Smooth muscle cell (in vitro differentiated cells): ENCODE measurements at regions not wholly inside any gene's neighbourhood (a gene's known extent, or its start where the extent isn't known, plus 50 kb on each side); places are given as distances from the start of the nearest gene placed in this dataset.
A peak's percentile ranks its signal among the peaks of the same experiment; 100 is the strongest.

Experiments used
- DNase-seq: peaks from one replicate; lab custom pipeline; 2025; ENCODE audit not compliant: unreplicated experiment; lab: John Stamatoyannopoulos, UW
- H2AFZ ChIP-seq: fragments of 200-600 bp; sonication (generic); 2 replicates; pipeline ENCODE4 v1.6.0; 2016; ENCODE audit warnings: antibody characterized with exemption, low read depth, mild to moderate bottlenecking
- H3F3A ChIP-seq: fragments of 200-600 bp; sonication (generic); 2 replicates; pipeline ENCODE4 v1.6.0; 2017; ENCODE audit warnings: antibody characterized with exemption, low read depth
- H3K27ac ChIP-seq: fragments of 200-600 bp; sonication (generic); 2 replicates; pipeline ENCODE4 v1.5.1; 2016; ENCODE audit warnings: low read depth, mild to moderate bottlenecking
- H3K27me3 ChIP-seq: fragments of 200-600 bp; sonication (generic); 2 replicates; pipeline ENCODE4 v1.6.1; 2016; ENCODE audit warnings: low read depth, mild to moderate bottlenecking
- H3K36me3 ChIP-seq: fragments of 200-600 bp; sonication (generic); 2 replicates; pipeline ENCODE4 v1.5.1; 2016; ENCODE audit warnings: low read depth
- H3K4me1 ChIP-seq: fragments of 200-600 bp; sonication (generic); 2 replicates; pipeline ENCODE4 v1.5.1; 2016; ENCODE audit warnings: low read depth
- H3K4me2 ChIP-seq: fragments of 200-600 bp; sonication (generic); 2 replicates; pipeline ENCODE4 v1.6.0; 2016; ENCODE audit warnings: mild to moderate bottlenecking
- H3K4me3 ChIP-seq: fragments of 200-600 bp; sonication (generic); 2 replicates; pipeline ENCODE4 v1.5.1; 2016; ENCODE audit warnings: mild to moderate bottlenecking
- H3K79me2 ChIP-seq: fragments of 200-600 bp; sonication (generic); 2 replicates; pipeline ENCODE4 v1.6.0; 2016; ENCODE audit warnings: low read depth, mild to moderate bottlenecking
- H3K9ac ChIP-seq: fragments of 200-600 bp; sonication (generic); 2 replicates; pipeline ENCODE4 v1.6.0; 2016; ENCODE audit warnings: low read depth
- H3K9me3 ChIP-seq: fragments of 200-600 bp; sonication (generic); replicated peaks from 2 replicates; pipeline ENCODE4 v1.5.1; 2016; ENCODE audit warnings: low read depth
- H4K20me1 ChIP-seq: fragments of 200-600 bp; sonication (generic); 2 replicates; pipeline ENCODE4 v1.6.0; 2016; ENCODE audit warnings: low read depth
- CTCF ChIP-seq: fragments of 200-600 bp; sonication (generic); IDR thresholded peaks from 2 replicates; pipeline ENCODE4 v1.5.1; 2017; ENCODE audit warnings: borderline replicate concordance, mild to moderate bottlenecking, antibody characterized with exemption; ENCODE audit not compliant: insufficient read depth, poor library complexity, severe bottlenecking
- WGBS: methylation state at CpG from one replicate; pipeline ENCODE4 v1.1.7; 2016; ENCODE audit warnings: low lambda C conversion rate; 5-methylcytosine and 5-hydroxymethylcytosine counted together

DNA sequence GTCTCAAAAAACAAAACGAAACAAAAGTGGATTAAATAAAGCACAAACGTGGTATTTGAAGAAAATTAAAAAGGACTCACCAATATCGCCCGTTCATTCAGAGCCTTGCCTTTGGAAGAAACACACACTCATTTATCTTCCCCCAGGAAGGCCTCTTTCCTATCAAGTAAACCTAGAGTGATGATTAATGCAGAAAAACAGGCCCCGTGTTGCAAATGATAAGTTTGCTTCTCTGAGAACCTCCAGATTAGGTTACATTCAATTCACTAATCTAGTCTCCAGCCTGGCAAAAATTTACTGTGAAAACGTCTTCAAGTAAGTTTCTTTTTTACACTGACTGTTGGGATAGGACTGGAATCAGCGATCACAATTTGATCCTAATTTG lies 78.0 kb upstream of the C1GALT1 start:
- WGBS: 43% methylated on average over 7 of the region's 7 CpGs
- H3K4me2 ChIP-seq: peak overlapping the region; percentile 27
- no peaks in the 10 kb centered on the region for H3K9me3 ChIP-seq
- H3K36me3 ChIP-seq: no peaks in the 10 kb centered on the region
- H3K9ac ChIP-seq: no peak overlapping the region
- TF ChIP-seq CTCF: no peak
- no peaks in the 10 kb centered on the region for H4K20me1 ChIP-seq
- DNase-seq: no peak
- no peak overlapping the region for H3K27ac ChIP-seq
- no peaks in the 10 kb centered on the region for H3F3A ChIP-seq
- H3K4me3 ChIP-seq: no peak overlapping the region
- H3K4me1 ChIP-seq: peaks cover 16% of the 10 kb centered on the region
- no peaks in the 10 kb centered on the region for H3K79me2 ChIP-seq
- no peaks in the 10 kb centered on the region for H3K27me3 ChIP-seq
- H2AFZ ChIP-seq: peak overlapping the region; percentile 58

DNA sequence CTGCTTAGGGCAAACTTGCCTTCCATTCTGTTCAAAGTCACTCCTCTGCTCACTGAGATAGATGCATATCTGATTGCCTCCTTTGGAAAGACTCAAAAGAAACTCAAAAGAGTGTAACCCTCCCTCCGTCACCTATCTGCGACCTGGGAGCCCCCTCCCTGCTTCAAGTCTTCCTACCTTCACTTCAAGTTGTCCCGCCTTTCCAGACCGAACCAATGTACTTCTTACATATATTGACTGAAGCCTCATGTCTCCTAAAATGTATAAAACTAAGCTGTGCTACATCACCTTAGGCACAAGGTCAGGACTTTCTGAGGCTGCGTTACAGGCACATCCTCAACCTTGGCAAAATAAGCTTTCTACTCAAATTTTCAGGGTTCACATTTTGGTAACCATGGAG lies 77.4 kb upstream of the C1GALT1 start:
- Histone ChIP-seq H3K4me3 (no peak overlapping the region), H3K9me3 (no peaks in the 10 kb centered on the region), H3F3A (no peaks in the 10 kb centered on the region), H3K27ac (no peak overlapping the region), H3K4me1 (peaks cover 10% of the 10 kb centered on the region), H3K79me2 (no peaks in the 10 kb centered on the region), H3K36me3 (no peaks in the 10 kb centered on the region), H3K27me3 (no peaks in the 10 kb centered on the region), H4K20me1 (no peaks in the 10 kb centered on the region), H3K4me2 (no peak overlapping the region), H2AFZ (no peak overlapping the region), H3K9ac (no peak overlapping the region)
- WGBS: 83% methylated on average over 5 of the region's 5 CpGs
- DNase-seq: no peak
- no peak for TF ChIP-seq CTCF

DNA sequence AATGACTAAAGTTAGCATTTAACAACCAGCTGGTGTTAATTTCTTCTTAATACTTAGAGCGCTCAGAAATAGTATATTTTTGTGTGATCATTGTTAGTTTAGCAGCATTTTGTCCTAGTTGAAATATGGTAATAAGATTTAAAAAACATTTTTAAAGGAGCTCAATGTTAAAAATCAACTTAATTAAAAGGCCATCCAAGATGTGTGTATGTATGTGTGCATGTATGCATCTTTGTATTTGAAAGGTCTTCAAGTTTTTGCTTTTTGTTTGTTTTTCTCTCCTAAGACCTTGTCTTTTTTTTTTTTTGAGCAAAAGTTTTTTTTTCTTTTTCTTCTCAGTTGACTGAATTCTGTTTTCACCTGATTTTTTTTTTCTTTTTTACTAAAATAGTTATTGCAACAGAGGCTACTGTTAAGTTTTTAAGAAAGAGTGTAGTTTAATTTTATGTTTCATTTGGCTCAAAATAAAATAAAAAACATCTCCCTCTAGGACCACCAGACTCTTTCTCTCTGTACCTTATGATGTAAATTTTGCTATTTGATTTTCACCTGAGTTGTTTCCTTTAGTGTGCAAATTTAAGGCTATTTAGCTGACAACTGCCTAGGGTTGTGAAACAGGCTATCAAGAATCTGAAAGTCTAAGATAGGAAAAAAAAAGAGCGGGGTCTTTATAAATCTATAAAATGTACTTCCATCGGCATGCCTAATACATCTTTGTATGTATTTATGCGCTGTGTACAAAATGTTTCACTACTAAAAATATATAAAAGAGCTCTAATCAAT lies 76.4 kb upstream of the C1GALT1 start:
- DNase-seq: no peak
- no peak overlapping the region for H3K4me3 ChIP-seq
- H3K27me3 ChIP-seq: no peaks in the 10 kb centered on the region
- H3K9me3 ChIP-seq: no peaks in the 10 kb centered on the region
- no peaks in the 10 kb centered on the region for H4K20me1 ChIP-seq
- H3K4me1 ChIP-seq: peaks cover under 1% of the 10 kb centered on the region
- 85% methylated on average over 4 of the region's 4 CpGs for WGBS
- H3K9ac ChIP-seq: no peak overlapping the region
- no peak overlapping the region for H3K27ac ChIP-seq
- H3F3A ChIP-seq: no peaks in the 10 kb centered on the region
- H3K79me2 ChIP-seq: no peaks in the 10 kb centered on the region
- no peak overlapping the region for H3K4me2 ChIP-seq
- no peak for TF ChIP-seq CTCF
- no peak overlapping the region for H2AFZ ChIP-seq
- no peaks in the 10 kb centered on the region for H3K36me3 ChIP-seq

- no peaks in the 10 kb centered on the region for H3F3A ChIP-seq
- no peaks in the 10 kb centered on the region for H3K36me3 ChIP-seq
- H3K9ac ChIP-seq: no peak overlapping the region
- no peaks in the 10 kb centered on the region for H3K4me1 ChIP-seq
- TF ChIP-seq CTCF: no peak
- H3K27ac ChIP-seq: no peak overlapping the region
- 100% methylated on average over 1 of the region's 1 CpG for WGBS
- H3K27me3 ChIP-seq: no peaks in the 10 kb centered on the region
- H3K9me3 ChIP-seq: no peaks in the 10 kb centered on the region
- no peak overlapping the region for H3K4me2 ChIP-seq
- H4K20me1 ChIP-seq: no peaks in the 10 kb centered on the region
- no peaks in the 10 kb centered on the region for H3K79me2 ChIP-seq
- DNase-seq: no peak
- no peak overlapping the region for H3K4me3 ChIP-seq
- H2AFZ ChIP-seq: no peak overlapping the region
These were observed 73.4 kb upstream of the C1GALT1 start for GRCh38 chr7:7108931-7109330.
